HepG2 (cell line): ENCODE measurements at regions not wholly inside any gene's neighbourhood (a gene's known extent, or its start where the extent isn't known, plus 50 kb on each side); places are given as distances from the start of the nearest gene placed in this dataset.

Source experiments
- ATAC-seq: fragments of 200-7000 bp; cut with Tn5 transposase; 3 replicates; pipeline ENCODE4 v1.9.1; 2020; ENCODE audit warnings: mild to moderate bottlenecking, moderate library complexity
- BruUV-seq: library from RNA; stranded (reverse); fragments of 400-500 nt; replicated peaks from 2 replicates; lab custom pipeline; 2021; lab: Mats Ljungman, UMichigan
- CTCF ChIA-PET: fragments of 300-600 bp; formaldehyde crosslinking; extraction: SDS; loops from one replicate; lab custom pipeline; 2021; ENCODE audit warnings: low total read pairs, inconsistent platforms, low intra/inter-chr PET ratio; lab: Yijun Ruan, JAX
- POLR2A ChIA-PET: fragments of 350-600 bp; sonication (Branson Sonifier 250); formaldehyde crosslinking; loops from one replicate; lab custom pipeline; 2020; ENCODE audit warnings: antibody characterized with exemption, inconsistent platforms; lab: Yijun Ruan, JAX
- DNase-seq: peaks from one replicate; pipeline ENCODE4 v3.0.0-alpha.2; 2015; ENCODE audit warnings: low spot score
- FAIRE-seq: peaks from 3 replicates; lab custom pipeline; 2011; peaks lifted over from hg19 to GRCh38; lab: Jason Lieb, UNC
- H2AFZ ChIP-seq: one replicate; pipeline ENCODE4 v1.6.1; 2011; ENCODE audit warnings: low read length, inconsistent platforms
- H3K27ac ChIP-seq: fragments of 300-600 bp; 3 replicates; pipeline ENCODE4 v1.8.0; 2011; ENCODE audit warnings: mixed run types, mild to moderate bottlenecking, mixed read lengths, low read length, inconsistent platforms; ENCODE audit not compliant: insufficient read depth; ENCODE audit errors: extremely low read length
- H3K27me3 ChIP-seq, 2 experiments: fragments of 200-600 bp in 1 of 2; 2 replicates in 1 of 2; 3 replicates in 1 of 2; pipeline versions ENCODE4 v1.6.0 to v1.8.0; 2011; ENCODE audit warnings: low read length in 2 of 2, mild to moderate bottlenecking in 2 of 2, moderate library complexity in 2 of 2, inconsistent platforms in 1 of 2; ENCODE audit not compliant: insufficient read depth in 2 of 2, control insufficient read depth in 1 of 2
- H3K36me3 ChIP-seq, 2 experiments: fragments of 200-600 bp in 1 of 2; replicated peaks in 1 of 2; 2 replicates in 1 of 2; 3 replicates in 1 of 2; pipeline versions ENCODE4 v1.5.1 to v1.8.0; 2011; ENCODE audit warnings: low read length in 2 of 2, inconsistent platforms in 1 of 2; ENCODE audit not compliant: insufficient read depth in 2 of 2, control insufficient read depth in 1 of 2
- H3K4me1 ChIP-seq: 2 replicates; pipeline ENCODE4 v1.5.1; 2012; ENCODE audit warnings: low read length, inconsistent platforms; ENCODE audit not compliant: insufficient read depth
- H3K4me2 ChIP-seq: 2 replicates; pipeline ENCODE4 v1.6.0; 2011; ENCODE audit warnings: low read depth, low read length, inconsistent platforms
- H3K4me3 ChIP-seq, 3 experiments: fragments of 200-600 bp in 1 of 3; sonication (generic), shearing (Covaris generic) in 1 of 3; replicated peaks in 1 of 3; 2 replicates each; pipeline ENCODE4 v1.5.1; 2011 to 2016; ENCODE audit warnings: low read length in 3 of 3, inconsistent platforms in 2 of 3, low read depth in 2 of 3, mild to moderate bottlenecking in 2 of 3, control low read depth in 1 of 3, mixed read lengths in 1 of 3; ENCODE audit not compliant: insufficient read depth in 1 of 3
- H3K79me2 ChIP-seq: one replicate; pipeline ENCODE4 v1.6.1; 2011; ENCODE audit warnings: low read length, inconsistent platforms; ENCODE audit not compliant: insufficient read depth
- H3K9ac ChIP-seq: 2 replicates; pipeline ENCODE4 v1.6.0; 2011; ENCODE audit warnings: mild to moderate bottlenecking, low read depth, low read length, inconsistent platforms; ENCODE audit not compliant: insufficient read depth
- H3K9me3 ChIP-seq: 2 replicates; pipeline ENCODE4 v1.5.1; 2012; ENCODE audit warnings: mild to moderate bottlenecking, low read length
- H4K20me1 ChIP-seq: 2 replicates; pipeline ENCODE4 v1.6.0; 2011; ENCODE audit warnings: inconsistent platforms, mild to moderate bottlenecking, low read length, moderate library complexity; ENCODE audit not compliant: insufficient read depth
- ARID3A ChIP-seq: IDR thresholded peaks from 2 replicates; pipeline ENCODE4 v1.6.1; 2012; ENCODE audit warnings: low read depth, low read length, improper control_type of control experiment
- ATF5 ChIP-seq: sonication (generic); formaldehyde crosslinking; IDR thresholded peaks from 2 replicates; pipeline ENCODE4 v1.4.0; 2020; ENCODE audit warnings: mild to moderate bottlenecking, low read depth, missing genetic modification reagents
- CCAR2 ChIP-seq: fragments of 200-400 bp; formaldehyde crosslinking; optimal IDR thresholded peaks from 2 replicates; pipeline ENCODE3; 2018; ENCODE audit warnings: low read depth, mild to moderate bottlenecking, low read length, moderate library complexity
- HOXD1 ChIP-seq: sonication (generic); formaldehyde crosslinking; IDR thresholded peaks from 2 replicates; pipeline ENCODE4 v1.5.0; 2020; ENCODE audit warnings: missing genetic modification reagents
- NKX3-1 ChIP-seq: sonication (generic); formaldehyde crosslinking; IDR thresholded peaks from 2 replicates; pipeline ENCODE4 v1.5.0; 2020; ENCODE audit warnings: missing genetic modification reagents
- REL ChIP-seq: sonication (generic); formaldehyde crosslinking; conservative IDR thresholded peaks from 2 replicates; pipeline ENCODE4 v1.8.0; 2022; ENCODE audit warnings: mild to moderate bottlenecking, missing genetic modification reagents, moderate library complexity
- SIX1 ChIP-seq: sonication (generic); formaldehyde crosslinking; IDR thresholded peaks from 2 replicates; pipeline ENCODE4 v1.4.0; 2020; ENCODE audit warnings: missing genetic modification reagents, borderline replicate concordance
- SP1 ChIP-seq, 2 experiments: fragments of 450-650 bp in 1 of 2; sonication (generic) in 1 of 2; formaldehyde crosslinking in 1 of 2; IDR thresholded peaks; 2 replicates each; pipeline versions ENCODE4 v1.4.0 to v1.6.1; 2016 to 2020; ENCODE audit warnings: missing genetic modification reagents in 1 of 2
- ZNF260 ChIP-seq: sonication (generic); formaldehyde crosslinking; IDR thresholded peaks from 2 replicates; pipeline ENCODE4 v1.4.0; 2020; ENCODE audit warnings: missing genetic modification reagents, low read depth, mild to moderate bottlenecking, borderline replicate concordance
- ZNF496 ChIP-seq: sonication (generic); formaldehyde crosslinking; IDR thresholded peaks from 2 replicates; pipeline ENCODE4 v1.8.1; 2023; ENCODE audit warnings: mild to moderate bottlenecking, moderate library complexity, missing genetic modification reagents; ENCODE audit not compliant: insufficient replicate concordance
- WGBS: methylation state at CpG from one replicate; pipeline ENCODE4 v1.1.6; 2017; ENCODE audit warnings: low lambda C conversion rate; 5-methylcytosine and 5-hydroxymethylcytosine counted together
- in situ Hi-C: cut with HindIII; loops from 2 replicates; pipeline ENCODE4 v1.10.0; 2017; ENCODE audit warnings: low pct_unique_long_range_greater_than_20kb; ENCODE audit not compliant: extremely low pct_ligation_motif_present
- intact Hi-C: fragments of 100-400 bp; cut with micrococcal nuclease; formaldehyde crosslinking; loops from one replicate; pipeline ENCODE4 v1.10.0; 2022; ENCODE audit not compliant: unreplicated experiment

GRCh38 chr18:54762386-54762785, 65.9 kb upstream of the RAB27B start (continued):
- TF ChIP-seq ATF5, result no peak

- no peak for ATAC-seq
- no peaks in the 10 kb centered on the region for H3K79me2 ChIP-seq
- H2AFZ ChIP-seq, result no peak overlapping the region
- H3K9me3 ChIP-seq, result no peaks in the 10 kb centered on the region
- intact Hi-C loops (loop anchor here (10.0 kb wide), 1 partner anchor 180 kb away; no protein-coding TSS in a partner anchor), in situ Hi-C loops (no loop called here)
- no peak overlapping the region for H3K4me2 ChIP-seq
- no peak for DNase-seq
- peaks cover 21% of the 10 kb centered on the region for H3K4me1 ChIP-seq
- no peak overlapping the region for H3K4me3 ChIP-seq
- BruUV-seq, result no TSS peak
- 47% methylated on average over 3 of the region's 3 CpGs for WGBS
- no peaks in the 10 kb centered on the region for H3K27me3 ChIP-seq
- no peak overlapping the region for H3K9ac ChIP-seq
- CTCF ChIA-PET, result no interaction called here
- no peaks in the 10 kb centered on the region for H4K20me1 ChIP-seq
- no peak overlapping the region for H3K27ac ChIP-seq
- POLR2A ChIA-PET, result no interaction called here
- H3K36me3 ChIP-seq, result no peaks in the 10 kb centered on the region
- TF ChIP-seq ZNF260 (CRISPR knock-in tag), result no peak
- TF ChIP-seq SIX1 (CRISPR knock-in tag), result no peak
- no peak for TF ChIP-seq CCAR2
- TF ChIP-seq HOXD1 (CRISPR knock-in tag), result no peak
- TF ChIP-seq NKX3-1 (CRISPR knock-in tag), result no peak
- no peak for TF ChIP-seq ARID3A
- no peak for TF ChIP-seq SP1 (IDR thresholded peaks at IDR 0.05)
- no peak for TF ChIP-seq SP1 (CRISPR knock-in tag; IDR thresholded peaks at IDR 0.05)
- no peak for TF ChIP-seq REL (CRISPR knock-in tag)
- TF ChIP-seq ZNF496 (CRISPR knock-in tag), result no peak
- no peak for FAIRE-seq
Observed at GRCh38 chr18:54764786-54765185, 63.5 kb upstream of the RAB27B start.
